H1 (cell line): ENCODE measurements at regions not wholly inside any gene's neighbourhood (a gene's known extent, or its start where the extent isn't known, plus 50 kb on each side); places are given as distances from the start of the nearest gene placed in this dataset.

ENCODE experiments used
- CTCF ChIA-PET: fragments of 300-600 bp; sonication (Branson Sonifier 250); formaldehyde crosslinking; loops from one replicate; lab custom pipeline; 2021; ENCODE audit not compliant: partially characterized antibody; lab: Charles Lee
- POLR2A ChIA-PET: fragments of 300-600 bp; sonication (Branson Sonifier 250); formaldehyde crosslinking; loops from one replicate; lab custom pipeline; 2021; ENCODE audit warnings: inconsistent platforms; ENCODE audit not compliant: partially characterized antibody; lab: Charles Lee
- DNase-seq, 2 experiments: peaks; one replicate each; pipeline versions ENCODE4 v3.0.0 to v3.0.0-alpha.2; 2010 to 2022; ENCODE audit warnings: low spot score in 2 of 2, low read depth in 1 of 2, mixed read lengths in 1 of 2
- FAIRE-seq: peaks from 2 replicates; lab custom pipeline; 2011; peaks lifted over from hg19 to GRCh38; lab: Jason Lieb, UNC
- H2AFZ ChIP-seq: 2 replicates; pipeline ENCODE4 v1.8.1; 2012; ENCODE audit warnings: low read length, inconsistent platforms
- H2AK5ac ChIP-seq: 2 replicates; pipeline ENCODE4 v1.6.1; 2013; ENCODE audit warnings: low read depth, low read length
- H2BK120ac ChIP-seq: replicated peaks from 2 replicates; pipeline ENCODE3; 2013; ENCODE audit warnings: low read depth, low read length, inconsistent platforms
- H2BK12ac ChIP-seq: 2 replicates; pipeline ENCODE4 v1.6.1; 2013; ENCODE audit warnings: low read depth, low read length
- H2BK15ac ChIP-seq: 2 replicates; pipeline ENCODE4 v1.6.1; 2013; ENCODE audit warnings: low read length
- H2BK20ac ChIP-seq: 2 replicates; pipeline ENCODE4 v1.6.1; 2013; ENCODE audit warnings: low read length
- H2BK5ac ChIP-seq: 2 replicates; pipeline ENCODE4 v1.6.1; 2013; ENCODE audit warnings: low read depth, low read length
- H3K14ac ChIP-seq: 2 replicates; pipeline ENCODE4 v1.6.1; 2013; ENCODE audit warnings: inconsistent platforms; ENCODE audit not compliant: insufficient read length
- H3K18ac ChIP-seq: 2 replicates; pipeline ENCODE4 v1.6.1; 2013; ENCODE audit warnings: low read length; ENCODE audit errors: extremely low read depth
- H3K23ac ChIP-seq: 2 replicates; pipeline ENCODE4 v1.6.1; 2013; ENCODE audit warnings: inconsistent platforms; ENCODE audit not compliant: insufficient read length
- H3K23me2 ChIP-seq: 2 replicates; pipeline ENCODE4 v1.6.1; 2013; ENCODE audit warnings: low read depth, low read length
- H3K27ac ChIP-seq: 2 replicates; pipeline ENCODE4 v1.6.1; 2011; ENCODE audit warnings: low read depth, low read length, inconsistent platforms
- H3K27me3 ChIP-seq, 4 experiments: replicated peaks in 1 of 4; 1 replicate in 1 of 4; 2 replicates in 3 of 4; pipeline versions ENCODE4 v1.6.1 to v1.8.1; 2011 to 2013; ENCODE audit warnings: low read length in 3 of 4, mild to moderate bottlenecking in 3 of 4, inconsistent platforms in 2 of 4, mixed read lengths in 2 of 4, moderate library complexity in 1 of 4; ENCODE audit not compliant: control insufficient read depth in 3 of 4, insufficient read depth in 3 of 4; ENCODE audit errors: extremely low read depth in 1 of 4
- H3K36me3 ChIP-seq, 4 experiments: 2 replicates each; pipeline versions ENCODE4 v1.6.1 to v1.8.1; 2011 to 2013; ENCODE audit warnings: mild to moderate bottlenecking in 4 of 4, low read length in 3 of 4, moderate library complexity in 2 of 4, control low read depth in 1 of 4, inconsistent platforms in 1 of 4; ENCODE audit not compliant: insufficient read depth in 4 of 4, control insufficient read depth in 2 of 4
- H3K4ac ChIP-seq: replicated peaks from 2 replicates; pipeline ENCODE3; 2013; ENCODE audit warnings: low read length, low read depth, mixed read lengths, inconsistent platforms; ENCODE audit not compliant: insufficient read length
- H3K4me1 ChIP-seq, 4 experiments: replicated peaks in 1 of 4; 1 replicate in 1 of 4; 2 replicates in 3 of 4; pipeline versions ENCODE4 v1.6.1 to v1.8.1; 2011 to 2013; ENCODE audit warnings: low read length in 3 of 4, inconsistent platforms in 2 of 4, mixed read lengths in 1 of 4; ENCODE audit not compliant: insufficient read depth in 4 of 4, control insufficient read depth in 3 of 4
- H3K4me2 ChIP-seq, 2 experiments: 2 replicates each; pipeline versions ENCODE4 v1.6.1 to v1.8.1; 2011 to 2013; ENCODE audit warnings: low read depth in 2 of 2, low read length in 2 of 2, control low read depth in 1 of 2, inconsistent platforms in 1 of 2, mild to moderate bottlenecking in 1 of 2; ENCODE audit not compliant: insufficient read depth in 1 of 2
- H3K4me3 ChIP-seq, 4 experiments: fragments of 200-600, 300-600 bp in 1 of 4; sonication (generic), shearing (Covaris generic), sonication (Bioruptor Twin) in 1 of 4; 2 replicates each; pipeline versions ENCODE4 v1.5.1 to v1.8.1; 2011 to 2016; ENCODE audit warnings: low read length in 4 of 4, low read depth in 3 of 4, control low read depth in 2 of 4, inconsistent platforms in 2 of 4, mild to moderate bottlenecking in 2 of 4, mixed read lengths in 1 of 4, moderate library complexity in 1 of 4; ENCODE audit not compliant: insufficient read depth in 2 of 4; ENCODE audit errors: extremely low read depth in 1 of 4
- H3K56ac ChIP-seq: replicated peaks from 2 replicates; pipeline ENCODE3; 2013; ENCODE audit warnings: low read depth, mild to moderate bottlenecking, mixed read lengths, low read length, inconsistent platforms; ENCODE audit not compliant: insufficient read length
- H3K79me1 ChIP-seq: 2 replicates; pipeline ENCODE4 v1.6.1; 2013; ENCODE audit warnings: low read depth, low read length, control low read depth
- H3K79me2 ChIP-seq, 2 experiments: 2 replicates each; pipeline versions ENCODE4 v1.6.1 to v1.8.1; 2012 to 2013; ENCODE audit warnings: low read length in 2 of 2, mild to moderate bottlenecking in 2 of 2, inconsistent platforms in 1 of 2; ENCODE audit not compliant: insufficient read depth in 2 of 2, control insufficient read depth in 1 of 2
- H3K9ac ChIP-seq, 4 experiments: replicated peaks in 1 of 4; 1 replicate in 1 of 4; 2 replicates in 3 of 4; pipeline versions ENCODE4 v1.6.1 to v1.8.1; 2011 to 2013; ENCODE audit warnings: low read depth in 3 of 4, low read length in 3 of 4, control low read depth in 2 of 4, mild to moderate bottlenecking in 2 of 4, moderate library complexity in 2 of 4, inconsistent platforms in 1 of 4; ENCODE audit errors: extremely low read depth in 1 of 4
- H3K9me3 ChIP-seq, 2 experiments: 2 replicates each; pipeline versions ENCODE4 v1.6.1 to v1.8.1; 2012 to 2013; ENCODE audit warnings: mild to moderate bottlenecking in 2 of 2, moderate library complexity in 2 of 2, control low read depth in 1 of 2, inconsistent platforms in 1 of 2, low read depth in 1 of 2, low read length in 1 of 2, mixed read lengths in 1 of 2; ENCODE audit not compliant: insufficient read depth in 2 of 2
- H4K20me1 ChIP-seq, 2 experiments: replicated peaks in 1 of 2; 2 replicates each; pipeline versions ENCODE3 to v1.8.1; 2011 to 2013; ENCODE audit warnings: inconsistent platforms in 2 of 2, low read length in 2 of 2, mild to moderate bottlenecking in 1 of 2; ENCODE audit not compliant: insufficient read depth in 2 of 2, control insufficient read depth in 1 of 2
- H4K5ac ChIP-seq: 2 replicates; pipeline ENCODE4 v1.6.1; 2013; ENCODE audit warnings: low read length, low read depth, mixed read lengths, inconsistent platforms; ENCODE audit not compliant: insufficient read length
- H4K8ac ChIP-seq: 2 replicates; pipeline ENCODE4 v1.8.0; 2013; ENCODE audit warnings: mild to moderate bottlenecking, moderate library complexity, low read length, inconsistent platforms; ENCODE audit not compliant: insufficient read depth; ENCODE audit errors: extremely low read depth
- H4K91ac ChIP-seq: replicated peaks from 2 replicates; pipeline ENCODE3; 2013; ENCODE audit warnings: low read length, mixed read lengths, inconsistent platforms; ENCODE audit not compliant: insufficient read length
- BRCA1 ChIP-seq: IDR thresholded peaks from 2 replicates; pipeline ENCODE4 v1.6.1; 2012; ENCODE audit warnings: low read depth, low read length, improper control_type of control experiment
- CHD2 ChIP-seq: IDR thresholded peaks from 2 replicates; pipeline ENCODE4 v1.6.1; 2012; ENCODE audit warnings: low read length, improper control_type of control experiment
- POU5F1 ChIP-seq: IDR thresholded peaks from 2 replicates; pipeline ENCODE4 v1.6.1; 2011; ENCODE audit warnings: low read depth, mild to moderate bottlenecking, low read length, moderate library complexity
- RFX5 ChIP-seq: IDR thresholded peaks from 2 replicates; pipeline ENCODE4 v1.6.1; 2011; ENCODE audit warnings: low read depth, low read length, improper control_type of control experiment, borderline replicate concordance
- WGBS, 2 experiments: shearing (Covaris generic) in 1 of 2; methylation state at CpG; one replicate each; pipeline versions ENCODE4 v1.1.6 to v1.1.7; 2013 to 2015; ENCODE audit warnings: low lambda C conversion rate in 2 of 2, mixed read lengths in 2 of 2, inconsistent platforms in 1 of 2, low coverage in 1 of 2, missing lambda C conversion rate in 1 of 2; ENCODE audit not compliant: insufficient replicate concordance in 2 of 2, insufficient coverage in 1 of 2, insufficient read length in 1 of 2; ENCODE audit errors: extremely low coverage in 1 of 2, missing lambda C conversion rate in 1 of 2; 5-methylcytosine and 5-hydroxymethylcytosine counted together

GRCh38 chr10:4313051-4313450, 513.0 kb upstream of the AKR1E2 start:
- Histone ChIP-seq H3K4ac (no peak overlapping the region), H2AFZ (no peak overlapping the region), H2BK12ac (no peak overlapping the region), H3K9ac (no peak overlapping the region), H3K27ac (no peak overlapping the region), H3K4me2 (no peak overlapping the region), H2BK5ac (no peak overlapping the region), H2BK20ac (no peak overlapping the region), H3K14ac (no peak overlapping the region), H3K4me3 (no peak overlapping the region), H3K36me3 (no peaks in the 10 kb centered on the region), H4K91ac (no peak overlapping the region), H3K18ac (no peak overlapping the region), H3K9me3 (no peaks in the 10 kb centered on the region), H3K23me2 (no peaks in the 10 kb centered on the region), H3K27me3 (no peaks in the 10 kb centered on the region), H3K79me1 (no peaks in the 10 kb centered on the region), H3K4me1 (no peaks in the 10 kb centered on the region), H2BK120ac (no peak overlapping the region), H2AK5ac (no peak overlapping the region), H3K56ac (no peak overlapping the region), H4K20me1 (no peaks in the 10 kb centered on the region), H2BK15ac (no peak overlapping the region), H4K5ac (no peak overlapping the region), H3K79me2 (no peaks in the 10 kb centered on the region), H3K23ac (no peak overlapping the region), H4K8ac (no peak overlapping the region)
- ChIA-PET CTCF (no interaction called here), POLR2A (no interaction called here)
- no peak for TF ChIP-seq RFX5
- no peak for TF ChIP-seq POU5F1
- TF ChIP-seq BRCA1, result no peak
- TF ChIP-seq CHD2, result no peak
- WGBS, 2 experiments, result 54% methylated on average over 3 of the region's 3 CpGs; no CpG with 5 or more reads in 1 of the 2 experiments
- no peak for DNase-seq
- FAIRE-seq, result no peak
